PC-9 (cell line): ENCODE measurements at regions not wholly inside any gene's neighbourhood (a gene's known extent, or its start where the extent isn't known, plus 50 kb on each side); places are given as distances from the start of the nearest gene placed in this dataset.

ENCODE experiments used
- BruUV-seq: library from RNA; stranded (reverse); fragments of 400-500 nt; replicated peaks from 2 replicates; lab custom pipeline; 2021; lab: Mats Ljungman, UMichigan
- CTCF ChIA-PET: fragments of 300-600 bp; sonication (Branson Sonifier 250); formaldehyde crosslinking; loops from one replicate; lab custom pipeline; 2022; ENCODE audit warnings: antibody characterized with exemption; lab: Charles Lee
- POLR2A ChIA-PET: fragments of 300-600 bp; sonication (Branson Sonifier 250); formaldehyde crosslinking; loops from one replicate; lab custom pipeline; 2022; ENCODE audit warnings: antibody characterized with exemption; ENCODE audit not compliant: unreplicated experiment; lab: Charles Lee
- DNase-seq, 2 experiments: peaks; one replicate each; pipeline versions ENCODE4 v3.0.0 to v3.0.0-alpha.2; 2015 to 2022; ENCODE audit warnings: mixed read lengths in 1 of 2
- H2AFZ ChIP-seq: fragments of 200-600 bp; sonication (generic); 2 replicates; pipeline ENCODE4 v1.8.1; 2017; ENCODE audit warnings: antibody characterized with exemption
- H3F3A ChIP-seq: fragments of 200-600 bp; sonication (generic); 2 replicates; pipeline ENCODE4 v1.8.1; 2017; ENCODE audit warnings: antibody characterized with exemption, mild to moderate bottlenecking, low read depth; ENCODE audit not compliant: insufficient read depth
- H3K27ac ChIP-seq: fragments of 200-600 bp; sonication (generic); 2 replicates; pipeline ENCODE4 v1.6.1; 2016; ENCODE audit warnings: mixed run types
- H3K27me3 ChIP-seq: fragments of 200-600 bp; sonication (generic); 2 replicates; pipeline ENCODE4 v1.6.1; 2016; ENCODE audit warnings: low read depth, mixed run types; ENCODE audit not compliant: insufficient read depth
- H3K36me3 ChIP-seq: fragments of 200-600 bp; sonication (generic); 2 replicates; pipeline ENCODE4 v1.6.1; 2016; ENCODE audit warnings: low read depth, mixed run types
- H3K4me1 ChIP-seq: fragments of 200-600 bp; sonication (generic); replicated peaks from 2 replicates; pipeline ENCODE4 v1.6.1; 2016; ENCODE audit warnings: mixed run types; ENCODE audit not compliant: insufficient read depth
- H3K4me2 ChIP-seq: fragments of 200-600 bp; sonication (generic); 2 replicates; pipeline ENCODE4 v1.6.1; 2017; ENCODE audit warnings: mixed run types
- H3K4me3 ChIP-seq: fragments of 200-600 bp; sonication (generic); 2 replicates; pipeline ENCODE4 v1.6.1; 2016; ENCODE audit warnings: mixed run types
- H3K79me2 ChIP-seq: fragments of 200-600 bp; sonication (generic); 2 replicates; pipeline ENCODE4 v1.6.1; 2017; ENCODE audit warnings: low read depth, mixed run types
- H3K9me2 ChIP-seq: fragments of 200-600 bp; sonication (generic); 2 replicates; pipeline ENCODE4 v1.8.1; 2017; ENCODE audit warnings: mild to moderate bottlenecking; ENCODE audit not compliant: insufficient read depth
- H3K9me3 ChIP-seq: fragments of 200-600 bp; sonication (generic); 2 replicates; pipeline ENCODE4 v1.8.1; 2016; ENCODE audit warnings: low read depth; ENCODE audit not compliant: insufficient read depth
- H4K20me1 ChIP-seq: fragments of 200-600 bp; sonication (generic); 2 replicates; pipeline ENCODE4 v1.8.1; 2017; ENCODE audit not compliant: insufficient read depth
- CTCF ChIP-seq: fragments of 200-600 bp; sonication (generic); conservative IDR thresholded peaks from 2 replicates; pipeline ENCODE4 v1.6.1; 2017; ENCODE audit warnings: mixed run types, antibody characterized with exemption, mild to moderate bottlenecking, moderate library complexity
- EZH2 ChIP-seq: fragments of 200-600 bp; sonication (generic); IDR thresholded peaks from 2 replicates; pipeline ENCODE4 v1.8.0; 2017; ENCODE audit warnings: antibody characterized with exemption, low read depth
- intact Hi-C: fragments of 100-400 bp; cut with micrococcal nuclease; formaldehyde crosslinking; loops from one replicate; pipeline ENCODE4 v1.10.0; 2022; ENCODE audit not compliant: unreplicated experiment

- intact Hi-C loops, result no loop called here
- Histone ChIP-seq H3K36me3 (no peaks in the 10 kb centered on the region), H4K20me1 (no peaks in the 10 kb centered on the region), H3K27ac (no peak overlapping the region), H3K79me2 (no peaks in the 10 kb centered on the region), H3K4me1 (no peaks in the 10 kb centered on the region), H3K9me3 (no peaks in the 10 kb centered on the region), H3K9me2 (no peaks in the 10 kb centered on the region), H3K27me3 (peaks cover 12% of the 10 kb centered on the region), H3F3A (no peaks in the 10 kb centered on the region), H3K4me3 (no peak overlapping the region), H2AFZ (no peak overlapping the region), H3K4me2 (no peak overlapping the region)
- BruUV-seq, result no TSS peak
- POLR2A ChIA-PET, result no interaction called here
- CTCF ChIA-PET, result no interaction called here
- TF ChIP-seq CTCF, result no peak
- TF ChIP-seq EZH2, result no peak
- DNase-seq, result peak in 1 of 2 experiments; percentile 39
Observed at GRCh38 chr16:5851393-5851982, 753.9 kb upstream of the EEF2KMT start.

GRCh38 chr16:5850632-5851392, 753.2 kb upstream of the EEF2KMT start:
- CTCF ChIA-PET, result no interaction called here
- TF ChIP-seq CTCF, result no peak
- no peak for TF ChIP-seq EZH2
- Histone ChIP-seq H3K27me3 (peaks cover 12% of the 10 kb centered on the region), H4K20me1 (no peaks in the 10 kb centered on the region), H2AFZ (no peak overlapping the region), H3K9me2 (no peaks in the 10 kb centered on the region), H3K27ac (no peak overlapping the region), H3K4me2 (no peak overlapping the region), H3K36me3 (no peaks in the 10 kb centered on the region), H3K4me1 (no peaks in the 10 kb centered on the region), H3F3A (no peaks in the 10 kb centered on the region), H3K79me2 (no peaks in the 10 kb centered on the region), H3K4me3 (no peak overlapping the region), H3K9me3 (no peaks in the 10 kb centered on the region)
- intact Hi-C loops, result no loop called here
- POLR2A ChIA-PET, result no interaction called here
- BruUV-seq, result no TSS peak
- no peak for DNase-seq

- no peaks in the 10 kb centered on the region for H3K36me3 ChIP-seq
- TF ChIP-seq CTCF (no peak), EZH2 (no peak)
- no peak overlapping the region for H3K27ac ChIP-seq
- CTCF ChIA-PET, result no interaction called here
- intact Hi-C loops, result no loop called here
- no peaks in the 10 kb centered on the region for H3K9me3 ChIP-seq
- H3K4me2 ChIP-seq, result no peak overlapping the region
- no peaks in the 10 kb centered on the region for H4K20me1 ChIP-seq
- no peaks in the 10 kb centered on the region for H3K9me2 ChIP-seq
- POLR2A ChIA-PET, result no interaction called here
- H2AFZ ChIP-seq, result no peak overlapping the region
- peaks cover 9% of the 10 kb centered on the region for H3K27me3 ChIP-seq
- no TSS peak for BruUV-seq
- no peaks in the 10 kb centered on the region for H3K4me1 ChIP-seq
- H3F3A ChIP-seq, result no peaks in the 10 kb centered on the region
- DNase-seq, result no peak
- H3K4me3 ChIP-seq, result no peak overlapping the region
- H3K79me2 ChIP-seq, result no peaks in the 10 kb centered on the region
Observed at GRCh38 chr16:5845046-5845445, 747.5 kb upstream of the EEF2KMT start.
